Suppressor macrophage treated with lipopolysaccharide for 1 hour (primary cell): ENCODE measurements at regions not wholly inside any gene's neighbourhood (a gene's known extent, or its start where the extent isn't known, plus 50 kb on each side); places are given as distances from the start of the nearest gene placed in this dataset.
A peak's percentile ranks its signal among the peaks of the same experiment; 100 is the strongest.
"Not testable (repeated sequence)": the region's sequence is repeated elsewhere in the genome, so short reads cannot be mapped to it uniquely, and the experiment has no call there.

Source experiments
- DNase-seq, 3 donors: peaks; one replicate each; pipeline ENCODE4 v3.0.0-alpha.2; 2020 to 2022

- DNase-seq, result no peak
Observed at GRCh38 chr5:56419667-56420066, 186.5 kb upstream of the ANKRD55 start.

GRCh38 chr5:56415356-56415765 lies 182.2 kb upstream of the ANKRD55 start:
- DNase-seq, result peak; percentile 88 to 94 (median 89)

DNA sequence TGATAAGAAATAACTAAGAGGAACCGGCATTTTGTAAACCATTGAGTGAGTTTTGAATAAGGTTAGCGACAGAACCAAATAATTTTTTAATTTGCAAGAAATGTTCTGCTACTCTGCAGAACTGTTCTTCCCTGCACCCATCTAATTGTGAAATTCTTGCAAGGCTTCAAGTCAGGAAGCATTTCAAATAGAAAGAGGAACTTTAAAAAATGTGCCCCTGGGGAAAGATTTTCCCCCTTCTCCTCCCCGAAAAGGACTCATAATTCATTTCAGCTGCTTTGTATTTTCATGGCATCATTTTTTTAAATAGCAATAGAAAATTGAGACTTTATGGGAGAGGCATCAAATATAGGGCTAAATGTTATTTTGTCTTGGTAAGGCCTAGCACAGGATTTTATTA lies 180.9 kb upstream of the ANKRD55 start:
- DNase-seq, result peak; percentile 64 to 90 (median 85)

DNA sequence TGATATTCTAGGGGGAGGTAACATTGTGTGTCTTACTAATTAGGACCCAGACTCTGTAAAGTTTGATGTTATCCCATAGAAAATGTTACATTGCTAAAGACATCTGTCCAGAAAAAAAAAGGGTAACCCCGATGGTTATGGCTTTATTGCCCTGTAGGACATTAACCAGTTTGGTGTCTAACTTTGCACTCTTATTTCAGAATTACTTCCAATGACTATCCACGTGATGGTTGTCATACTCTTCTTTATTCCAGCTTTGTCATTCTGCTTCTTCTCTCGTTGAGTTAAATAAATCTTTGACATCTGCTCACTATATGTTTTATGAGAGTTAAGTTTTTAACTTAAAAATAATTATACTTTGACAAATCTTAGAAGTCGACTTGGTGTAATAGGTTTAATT lies 180.4 kb upstream of the ANKRD55 start:
- DNase-seq, result peak in 1 of 3 donors; percentile 26

GRCh38 chr5:56412601-56413379 lies 179.7 kb upstream of the ANKRD55 start:
- DNase-seq, result peak; percentile 77 to 87 (median 85)

DNA sequence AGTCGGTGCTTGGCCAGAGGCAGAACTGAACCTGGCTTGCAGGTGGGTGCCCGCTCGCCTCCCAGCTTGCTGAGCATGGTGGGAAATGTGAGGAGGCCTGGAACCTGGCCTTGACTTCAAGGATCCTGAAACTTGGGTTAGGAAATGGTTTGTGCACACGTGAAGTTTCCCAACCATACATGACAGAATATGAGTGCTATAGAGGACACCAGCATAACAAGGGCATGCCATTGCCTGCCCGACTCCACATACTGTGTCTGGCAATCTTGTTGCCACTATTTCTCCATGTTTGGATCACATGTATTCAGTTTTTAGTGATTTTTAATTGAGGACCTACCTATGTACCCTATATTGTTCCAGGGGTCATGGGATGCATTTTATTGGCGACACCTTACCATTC lies 177.6 kb upstream of the ANKRD55 start:
- DNase-seq, result no peak

DNA sequence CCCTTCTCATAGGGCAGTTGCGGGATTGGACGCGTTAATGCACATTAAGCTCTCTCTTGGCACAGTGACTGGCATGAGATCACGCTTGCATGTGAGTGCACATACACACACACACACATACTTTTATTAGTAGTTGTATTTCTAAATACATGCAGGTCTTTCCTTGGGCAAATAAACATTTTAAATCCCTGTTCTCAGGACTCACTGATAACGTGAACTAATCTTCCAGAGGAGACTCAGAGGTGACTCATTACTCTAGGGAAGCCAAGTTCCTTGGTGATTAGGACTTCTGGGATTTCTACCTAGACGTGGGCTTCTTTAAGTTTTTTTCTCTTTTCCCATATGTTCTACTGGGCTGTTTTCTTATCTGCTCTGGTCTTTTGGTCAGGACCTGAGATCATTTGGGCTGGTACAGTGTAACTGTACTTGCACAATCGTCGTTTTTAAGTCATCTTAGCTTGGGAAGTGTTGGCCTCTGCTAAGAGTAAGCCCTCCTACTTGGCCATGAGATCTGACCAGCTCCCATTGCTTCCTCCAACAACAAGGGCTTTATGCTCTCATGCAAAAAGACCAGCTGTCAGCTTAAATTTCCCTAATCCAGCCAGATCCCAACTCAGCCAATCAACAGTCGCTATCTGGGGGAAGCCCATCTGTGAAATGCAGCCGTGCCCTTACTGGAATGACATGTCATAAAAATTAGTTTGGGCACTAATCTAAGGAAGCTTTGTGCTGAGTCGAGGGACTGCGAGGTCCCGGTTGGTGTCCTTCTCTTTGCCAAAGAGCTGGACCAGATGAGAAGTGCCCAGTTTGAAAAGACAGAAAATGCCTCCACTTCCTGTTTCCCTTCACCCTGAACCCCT lies 176.4 kb upstream of the ANKRD55 start:
- DNase-seq, result peak; percentile 55 to 87 (median 78)

DNA sequence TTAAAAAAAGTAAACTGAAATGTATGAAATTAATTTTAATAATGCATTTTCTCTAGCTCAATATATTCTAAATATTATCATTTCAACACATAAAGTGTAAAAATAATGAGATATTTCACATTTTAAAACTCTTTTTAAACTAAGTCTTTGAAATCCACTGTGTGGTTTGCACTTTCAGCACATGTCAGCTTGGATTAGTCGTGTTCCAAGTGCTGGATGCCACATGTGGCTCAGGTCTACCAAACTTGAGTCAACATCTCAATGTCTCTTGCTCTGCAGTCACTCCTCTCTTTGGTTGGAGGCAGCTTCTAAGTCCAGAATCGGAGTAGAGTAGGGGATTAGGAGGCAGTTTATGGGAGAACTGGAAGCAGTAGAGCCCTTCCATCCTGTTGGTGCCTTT lies 173.7 kb upstream of the ANKRD55 start:
- no peak for DNase-seq

DNA sequence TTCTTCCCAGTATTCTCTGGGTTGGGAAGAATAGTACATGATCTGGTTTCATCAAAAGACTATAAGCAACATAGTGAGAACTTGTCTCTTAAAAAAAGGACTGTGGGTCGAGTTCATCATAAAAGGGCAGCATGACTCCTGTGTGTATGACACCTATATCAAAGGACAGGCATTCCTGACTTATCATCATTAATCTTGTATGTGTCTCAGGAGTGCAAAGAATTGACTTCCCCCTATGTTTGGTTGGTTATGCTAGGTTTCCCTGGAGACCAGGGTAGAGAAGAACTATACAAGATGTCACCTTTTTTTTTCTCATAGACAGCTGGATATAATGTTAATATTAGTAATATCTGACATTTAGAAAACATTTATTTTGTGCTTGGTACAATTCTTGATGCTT lies 173.1 kb upstream of the ANKRD55 start:
- no peak for DNase-seq

GRCh38 chr5:56405116-56405908 lies 172.2 kb upstream of the ANKRD55 start:
- no peak for DNase-seq

- DNase-seq, result no peak
Observed at GRCh38 chr5:56402266-56403220, 169.4 kb upstream of the ANKRD55 start.

DNA sequence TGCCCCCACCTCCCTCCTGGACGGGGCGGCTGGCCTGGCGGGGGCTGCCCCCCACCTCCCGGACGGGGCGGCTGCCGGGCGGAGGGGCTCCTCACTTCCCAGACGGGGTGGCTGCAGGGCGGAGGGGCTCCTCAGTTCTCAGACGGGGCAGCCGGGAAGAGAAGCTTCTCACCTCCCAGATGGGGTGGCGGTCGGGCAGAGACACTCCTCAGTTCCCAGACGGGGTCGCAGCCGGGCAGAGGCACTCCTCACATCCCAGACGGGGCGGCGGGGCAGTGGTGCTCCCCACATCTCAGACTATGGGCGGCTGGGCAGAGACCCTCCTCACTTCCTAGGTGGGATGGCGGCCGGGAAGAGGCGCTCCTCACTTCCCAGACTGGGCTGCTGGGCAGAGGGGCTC lies 164.7 kb upstream of the ANKRD55 start:
- not testable (repeated sequence) for DNase-seq

DNA sequence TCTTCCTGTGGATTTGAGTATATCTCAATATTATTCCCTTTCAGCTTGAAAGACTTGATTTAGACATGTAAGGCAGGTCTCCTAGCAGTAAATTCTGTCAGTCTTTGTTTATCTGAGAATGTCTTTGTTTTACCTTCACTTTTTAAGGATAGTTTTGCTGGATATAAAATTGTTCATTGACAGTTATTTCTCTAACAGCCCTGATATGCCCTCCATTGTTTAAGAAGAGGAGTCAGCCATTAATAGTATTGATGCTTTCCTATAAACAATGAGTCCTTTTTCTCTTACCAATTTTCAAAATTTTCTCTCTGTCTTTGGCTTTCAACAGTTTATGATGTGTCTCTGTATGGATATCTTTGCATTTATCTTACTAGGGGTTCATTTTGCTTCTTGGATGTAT lies 163.5 kb upstream of the ANKRD55 start:
- no peak for DNase-seq

DNA sequence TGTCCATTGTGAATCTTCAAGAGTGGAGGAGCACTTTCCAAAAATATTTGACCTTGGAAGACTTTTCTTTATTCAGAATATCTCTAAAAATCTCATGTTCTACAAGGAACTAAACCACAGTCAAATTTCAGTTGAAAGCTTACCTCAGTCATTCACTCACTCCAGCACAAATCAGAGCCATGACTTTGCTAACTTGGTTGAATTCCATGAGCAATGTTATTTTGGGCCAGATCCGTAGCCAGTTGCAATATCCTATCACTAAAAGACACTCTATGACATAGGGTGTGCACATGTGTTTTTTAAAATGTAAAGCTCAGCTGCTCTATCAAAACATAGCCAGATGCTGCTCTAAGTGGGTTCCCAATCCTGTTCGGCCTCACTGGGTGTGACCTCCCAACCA lies 156.1 kb upstream of the ANKRD55 start:
- DNase-seq, result no peak

DNA sequence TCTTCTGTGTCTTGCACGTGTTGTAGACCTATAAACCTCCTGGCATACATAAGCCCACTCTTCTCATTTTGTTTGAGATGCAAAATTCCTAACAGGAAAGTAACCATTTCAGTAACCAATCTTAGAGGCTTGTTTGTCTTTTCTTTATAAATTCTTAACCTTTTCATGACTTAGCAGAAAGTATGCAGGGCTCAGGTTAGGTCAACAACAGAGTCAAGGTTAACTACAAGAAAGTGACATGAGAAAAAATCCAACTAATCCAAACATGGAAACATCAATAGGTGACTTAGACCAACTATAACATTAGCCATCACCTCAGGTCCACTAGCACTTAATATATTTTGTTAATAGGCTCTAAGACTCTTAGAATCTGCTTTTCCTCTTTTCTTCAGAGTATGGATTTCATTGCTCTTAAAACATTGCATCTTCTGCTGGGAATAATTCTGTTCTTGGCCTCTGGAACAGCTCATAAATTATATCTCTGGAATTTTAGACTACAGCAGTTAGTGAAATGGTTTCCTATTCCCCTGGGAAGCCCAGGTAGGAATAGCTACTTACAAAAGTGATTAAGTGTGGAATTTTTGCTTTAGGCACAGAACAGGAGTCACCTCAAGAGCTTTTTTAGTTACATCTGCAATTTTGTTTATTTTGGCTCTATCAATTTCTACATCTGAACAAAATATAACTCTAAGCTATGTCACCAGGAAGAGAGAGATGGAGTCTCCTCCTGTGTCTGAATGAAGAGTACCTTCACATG lies 155.3 kb upstream of the ANKRD55 start:
- DNase-seq, result no peak

DNA sequence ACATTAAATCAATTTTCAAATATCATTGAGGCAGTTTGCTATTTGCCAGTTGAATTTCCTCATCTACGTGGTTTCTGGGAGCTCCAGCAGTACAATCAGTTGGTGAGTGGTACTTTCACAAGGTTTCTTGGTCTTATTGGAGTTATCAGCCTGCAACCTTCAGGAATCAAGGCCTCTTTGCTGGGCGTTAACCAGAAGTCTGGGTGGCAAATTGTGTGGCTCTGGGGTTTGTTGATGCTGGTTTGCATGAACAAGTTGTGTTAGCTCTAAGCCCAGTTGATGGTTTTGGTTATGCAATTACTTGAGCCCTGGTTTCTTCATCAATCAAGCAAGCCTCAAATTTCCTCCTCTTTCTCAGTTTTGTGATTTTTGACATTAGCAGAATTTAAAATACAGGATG lies 152.9 kb upstream of the ANKRD55 start:
- no peak for DNase-seq

DNA sequence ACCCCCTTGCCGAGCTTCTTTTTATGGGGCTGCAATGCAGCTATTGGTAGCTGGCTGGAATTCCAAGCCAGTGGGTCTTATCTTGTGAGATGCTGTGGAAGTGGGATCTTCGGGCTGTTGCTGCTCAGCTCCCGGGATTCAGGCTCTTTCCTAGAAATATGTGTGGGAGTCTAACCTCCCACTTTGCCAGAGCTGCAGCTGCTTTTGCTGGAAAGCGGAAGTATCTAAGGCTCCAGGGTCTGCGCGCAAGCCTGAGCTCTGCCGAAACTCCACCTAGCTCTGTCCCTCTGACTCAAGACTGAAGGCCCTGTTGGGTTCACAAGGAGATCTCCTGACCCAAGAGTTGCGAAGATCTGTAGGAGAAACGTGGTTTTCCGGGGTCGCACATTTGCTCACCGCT lies 151.1 kb upstream of the ANKRD55 start:
- no peak for DNase-seq

GRCh38 chr5:56383761-56384160 lies 150.6 kb upstream of the ANKRD55 start:
- no peak for DNase-seq

GRCh38 chr5:56382896-56383295 lies 149.8 kb upstream of the ANKRD55 start:
- DNase-seq, result no peak

DNA sequence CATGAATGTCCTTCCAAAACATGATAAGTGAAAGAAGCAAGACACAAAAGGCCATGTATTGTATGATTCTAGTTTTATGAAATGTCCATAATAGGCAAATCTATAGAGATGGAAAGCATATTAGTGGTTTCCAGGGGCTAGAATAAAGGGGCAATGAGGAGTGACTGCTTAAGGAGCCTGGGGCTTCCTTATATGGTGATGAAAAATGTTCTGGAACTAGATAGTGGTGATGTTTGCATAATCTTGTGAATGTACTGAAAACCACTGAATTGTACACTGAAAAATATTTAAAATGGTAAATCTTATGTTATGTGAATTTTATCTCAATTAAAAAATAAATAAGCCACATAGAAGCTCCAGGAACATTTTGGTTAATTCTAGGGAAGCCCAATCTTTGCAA lies 144.4 kb upstream of the ANKRD55 start:
- DNase-seq, result no peak

GRCh38 chr5:56376128-56376527 lies 143.0 kb upstream of the ANKRD55 start:
- no peak for DNase-seq
